ENCODE measurements at regions not wholly inside any gene's neighbourhood (a gene's known extent, or its start where the extent isn't known, plus 50 kb on each side); places are given as distances from the start of the nearest gene placed in this dataset.

DNA sequence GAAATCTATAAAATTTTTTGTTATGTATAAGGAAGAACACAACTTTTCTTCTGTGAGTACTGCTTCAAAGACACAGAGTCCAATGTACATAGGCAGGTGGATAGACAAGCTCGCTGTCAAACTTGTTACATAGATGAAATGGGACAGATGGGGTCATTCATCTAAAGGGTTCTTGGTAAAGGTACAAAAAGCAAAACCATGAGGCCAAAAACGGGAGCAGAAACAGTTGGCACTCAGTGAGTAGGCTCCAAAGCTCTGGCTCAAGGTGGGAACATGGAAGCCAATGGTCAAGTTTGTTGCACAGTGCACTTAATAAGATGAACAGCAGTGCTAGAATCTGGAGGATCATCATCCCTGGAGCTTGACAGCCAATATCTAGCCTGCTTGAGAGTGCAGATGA lies 979.0 kb upstream of the EEF2KMT start:
- Mint-ChIP-seq H3K9me3 (peaks cover 9% of the 10 kb centered on the region), H3K36me3 (ENCODE audit: low read depth) (no peaks in the 10 kb centered on the region), H3K4me3 (no peak overlapping the region), H3K4me1 (ENCODE audit: low read depth) (no peaks in the 10 kb centered on the region), H3K27me3 (ENCODE audit: insufficient read depth) (peaks cover 1% of the 10 kb centered on the region), H3K27ac (no peak overlapping the region)
- DNase-seq (ENCODE audit: low spot score): no peak
- intact Hi-C loops (cut with micrococcal nuclease): no loop called here

DNA sequence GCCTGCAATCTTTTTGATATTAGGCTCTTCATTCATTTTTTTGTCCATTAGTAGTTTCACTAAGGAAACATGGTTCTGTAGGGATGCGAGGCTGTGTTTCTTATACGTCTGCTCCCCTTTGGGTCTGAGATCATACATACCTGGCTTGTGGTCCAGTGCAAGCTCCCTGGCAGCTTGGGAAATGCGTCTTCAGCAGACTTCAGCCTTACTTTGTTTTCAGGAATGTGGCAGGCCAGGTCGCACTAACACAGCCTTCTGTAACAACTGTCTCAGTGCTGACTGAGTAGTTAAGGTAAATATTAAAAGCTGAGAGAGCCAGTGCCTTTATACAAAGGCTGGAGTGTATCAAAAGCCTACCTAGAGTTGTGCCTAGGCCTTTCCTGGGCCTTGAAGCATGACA lies 970.5 kb upstream of the EEF2KMT start:
- H3K4me3 Mint-ChIP-seq: no peak overlapping the region
- intact Hi-C loops (cut with micrococcal nuclease): no loop called here
- no peaks in the 10 kb centered on the region for H3K4me1 Mint-ChIP-seq (ENCODE audit: low read depth)
- no peaks in the 10 kb centered on the region for H3K27me3 Mint-ChIP-seq (ENCODE audit: insufficient read depth)
- no peak overlapping the region for H3K27ac Mint-ChIP-seq
- no peak for DNase-seq (ENCODE audit: low spot score)
- H3K36me3 Mint-ChIP-seq (ENCODE audit: low read depth): no peaks in the 10 kb centered on the region
- H3K9me3 Mint-ChIP-seq: peaks cover 25% of the 10 kb centered on the region

DNA sequence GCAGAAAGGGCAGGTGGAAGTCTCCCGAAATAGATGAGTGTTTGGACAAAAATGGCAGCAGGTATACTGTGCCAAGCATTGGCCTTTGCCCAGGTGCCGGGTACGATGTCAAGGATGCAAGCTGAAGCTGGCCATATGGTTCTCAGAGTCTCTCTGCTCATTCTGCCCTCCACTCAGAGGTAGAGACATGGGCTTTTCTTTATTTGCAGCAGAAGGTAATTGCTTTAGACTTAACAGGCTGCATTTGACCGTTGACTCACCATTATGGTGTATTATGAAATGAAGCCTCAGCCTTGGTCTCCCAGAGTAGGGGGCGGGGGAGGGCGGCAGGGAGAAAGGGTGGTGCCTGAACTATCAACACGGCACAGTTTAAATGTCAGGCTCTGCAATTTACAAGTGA lies 969.1 kb upstream of the EEF2KMT start:
- Mint-ChIP-seq H3K36me3 (ENCODE audit: low read depth) (no peaks in the 10 kb centered on the region), H3K27ac (no peak overlapping the region), H3K4me3 (no peak overlapping the region), H3K27me3 (ENCODE audit: insufficient read depth) (no peaks in the 10 kb centered on the region), H3K9me3 (peaks cover 21% of the 10 kb centered on the region), H3K4me1 (ENCODE audit: low read depth) (no peaks in the 10 kb centered on the region)
- no peak for DNase-seq (ENCODE audit: low spot score)
- intact Hi-C loops (cut with micrococcal nuclease): no loop called here

DNA sequence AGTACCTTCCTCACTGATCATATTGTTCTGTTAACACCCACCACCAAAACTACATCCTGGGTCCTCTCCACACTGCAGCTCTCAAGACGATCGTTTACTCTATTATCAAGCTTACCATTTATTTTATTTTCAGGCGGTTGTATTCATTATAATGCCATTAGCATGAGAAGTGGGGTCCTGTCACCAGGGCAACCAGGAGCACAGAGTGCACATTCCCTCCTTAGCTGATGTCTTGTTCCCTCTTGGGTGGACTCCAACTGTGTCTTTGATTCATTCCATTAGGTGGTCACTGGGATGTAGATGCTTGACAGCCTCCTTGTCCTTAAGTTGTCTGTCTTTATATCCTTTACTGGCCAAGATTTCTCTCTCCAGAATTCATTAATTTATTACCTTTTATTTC lies 965.9 kb upstream of the EEF2KMT start:
- intact Hi-C loops (cut with micrococcal nuclease): no loop called here
- no peaks in the 10 kb centered on the region for H3K4me1 Mint-ChIP-seq (ENCODE audit: low read depth)

DNA sequence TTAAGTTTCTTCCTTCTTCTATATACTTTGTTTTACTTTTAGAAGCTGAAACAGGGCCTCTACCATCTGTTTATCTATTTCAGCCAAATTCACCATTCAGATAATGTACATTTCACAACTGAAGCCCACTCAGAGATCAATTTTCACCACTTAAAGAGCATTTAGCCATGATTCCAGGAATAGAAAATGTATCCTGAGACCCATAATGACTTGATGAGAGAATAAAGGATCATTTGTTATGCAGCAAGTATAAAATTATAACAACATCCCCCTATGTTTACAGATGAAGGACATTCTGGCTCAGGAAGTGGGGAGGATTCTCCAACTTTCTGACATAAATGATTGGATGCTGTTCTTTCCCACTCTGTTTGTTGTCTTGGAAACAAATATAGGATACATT lies 962.1 kb upstream of the EEF2KMT start:
- Mint-ChIP-seq H3K36me3 (ENCODE audit: low read depth) (no peaks in the 10 kb centered on the region), H3K9me3 (no peaks in the 10 kb centered on the region), H3K27me3 (ENCODE audit: insufficient read depth) (no peaks in the 10 kb centered on the region), H3K27ac (no peak overlapping the region), H3K4me3 (no peak overlapping the region), H3K4me1 (ENCODE audit: low read depth) (no peaks in the 10 kb centered on the region)
- no peak for DNase-seq (ENCODE audit: low spot score)
- intact Hi-C loops (cut with micrococcal nuclease): no loop called here

More for the DNA sequence above, 965.9 kb upstream of the EEF2KMT start:
- H3K27ac Mint-ChIP-seq: no peak overlapping the region
- H3K9me3 Mint-ChIP-seq: peaks cover 14% of the 10 kb centered on the region
- DNase-seq (ENCODE audit: low spot score): no peak
- no peaks in the 10 kb centered on the region for H3K27me3 Mint-ChIP-seq (ENCODE audit: insufficient read depth)
- no peak overlapping the region for H3K4me3 Mint-ChIP-seq
- H3K36me3 Mint-ChIP-seq (ENCODE audit: low read depth): no peaks in the 10 kb centered on the region

DNA sequence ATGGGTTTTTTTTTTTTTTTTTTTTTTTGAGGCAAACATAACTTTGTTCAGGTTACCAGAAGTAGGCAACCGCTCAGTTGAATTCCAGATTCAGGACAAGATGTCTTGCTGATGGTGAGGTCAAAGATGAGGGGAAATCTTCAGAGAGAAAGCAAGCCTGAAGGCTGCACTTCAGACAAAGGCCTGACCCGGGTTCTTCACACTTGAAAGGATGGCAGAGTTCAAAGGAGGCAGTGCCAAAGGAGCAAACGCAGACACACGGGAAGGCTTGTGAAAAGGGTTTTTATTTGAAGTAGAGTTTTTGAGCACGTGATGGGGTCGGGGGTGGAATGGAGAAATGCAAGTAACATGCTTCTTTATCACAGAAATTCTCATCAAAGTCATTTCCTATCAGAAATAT lies 960.2 kb upstream of the EEF2KMT start:
- Mint-ChIP-seq H3K27me3 (ENCODE audit: insufficient read depth) (no peaks in the 10 kb centered on the region), H3K27ac (no peak overlapping the region), H3K4me1 (ENCODE audit: low read depth) (no peaks in the 10 kb centered on the region), H3K36me3 (ENCODE audit: low read depth) (no peaks in the 10 kb centered on the region), H3K4me3 (no peak overlapping the region), H3K9me3 (peaks cover 5% of the 10 kb centered on the region)
- DNase-seq (ENCODE audit: low spot score): no peak
- intact Hi-C loops (cut with micrococcal nuclease): no loop called here

DNA sequence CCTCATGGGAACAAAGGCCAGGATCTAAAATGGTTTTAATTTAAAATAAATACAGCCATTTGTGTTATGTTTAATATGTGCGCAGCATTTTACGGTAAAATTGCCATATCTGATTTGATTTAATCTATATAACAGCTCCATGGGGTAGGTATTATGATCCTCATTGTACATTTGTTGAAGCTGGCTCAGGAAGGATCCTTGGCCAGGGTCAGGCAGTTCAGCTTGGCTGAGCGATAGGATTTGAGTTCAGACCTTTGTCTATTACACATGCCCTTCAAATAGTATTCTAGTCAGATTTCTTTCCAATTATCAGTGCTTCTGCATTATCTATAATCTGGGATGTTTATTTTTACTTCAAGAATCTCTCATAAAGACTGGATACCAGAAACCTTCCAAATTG lies 950.4 kb upstream of the EEF2KMT start:
- intact Hi-C loops (cut with micrococcal nuclease): no loop called here
- Mint-ChIP-seq H3K27me3 (ENCODE audit: insufficient read depth) (no peaks in the 10 kb centered on the region), H3K36me3 (ENCODE audit: low read depth) (no peaks in the 10 kb centered on the region), H3K4me3 (no peak overlapping the region), H3K4me1 (ENCODE audit: low read depth) (no peaks in the 10 kb centered on the region), H3K27ac (no peak overlapping the region), H3K9me3 (peaks cover 22% of the 10 kb centered on the region)
- no peak for DNase-seq (ENCODE audit: low spot score)

DNA sequence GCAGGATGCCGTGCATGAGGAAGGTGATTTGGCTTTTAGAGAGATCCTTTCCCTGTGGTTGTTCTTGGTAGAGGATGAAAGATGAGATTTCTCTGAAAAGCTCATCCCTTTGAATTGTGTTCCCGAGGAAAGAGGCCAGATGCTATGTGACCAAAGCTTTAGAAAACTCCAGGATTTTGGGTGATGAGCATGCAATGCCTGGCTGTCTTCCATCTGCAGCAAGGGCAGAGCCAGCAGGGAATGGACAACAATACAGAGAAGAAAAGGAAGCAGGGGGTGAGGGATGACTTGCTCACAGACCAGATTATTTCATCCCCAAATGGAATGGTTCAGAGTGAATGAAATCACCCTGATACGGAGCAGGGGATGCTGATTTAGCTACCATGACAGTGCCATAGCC lies 949.7 kb upstream of the EEF2KMT start:
- Mint-ChIP-seq H3K27ac (no peak overlapping the region), H3K27me3 (ENCODE audit: insufficient read depth) (no peaks in the 10 kb centered on the region), H3K9me3 (peaks cover 20% of the 10 kb centered on the region), H3K4me3 (no peak overlapping the region), H3K4me1 (ENCODE audit: low read depth) (no peaks in the 10 kb centered on the region), H3K36me3 (ENCODE audit: low read depth) (no peaks in the 10 kb centered on the region)
- DNase-seq (ENCODE audit: low spot score): no peak
- intact Hi-C loops (cut with micrococcal nuclease): no loop called here

DNA sequence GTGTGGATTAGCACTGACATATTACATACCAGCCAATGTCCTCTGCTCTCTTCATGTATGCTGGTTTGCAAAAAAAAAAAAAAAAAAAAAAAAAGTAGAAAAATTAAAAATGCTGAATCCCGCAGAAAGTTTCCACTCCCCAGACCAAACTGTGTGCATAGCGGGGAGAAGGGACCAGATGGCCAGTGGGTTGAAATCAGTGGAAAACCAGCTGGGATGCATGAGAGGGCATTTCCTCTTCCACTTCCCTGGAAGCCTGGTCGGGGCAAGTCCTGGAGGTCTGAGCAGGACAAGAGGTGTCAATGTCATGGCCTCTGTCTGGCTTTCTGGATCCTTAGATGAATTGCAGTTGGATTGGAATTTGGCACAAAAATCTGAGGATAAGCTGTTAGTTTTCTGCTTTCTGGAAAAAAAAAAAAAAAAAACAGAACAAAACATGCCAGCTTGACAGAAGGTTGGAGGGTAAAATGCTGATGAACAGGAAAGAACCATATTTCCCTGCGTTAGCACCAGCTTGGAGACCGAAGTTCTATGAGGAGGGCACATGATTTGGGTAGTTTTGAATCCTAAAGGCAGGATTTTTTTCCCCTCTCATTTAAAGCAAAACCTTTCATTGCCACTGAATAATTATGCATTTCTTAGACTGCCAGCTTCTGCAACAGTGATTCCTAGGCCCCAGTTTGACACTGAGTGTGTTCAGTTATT lies 941.5 kb upstream of the EEF2KMT start:
- intact Hi-C loops (cut with micrococcal nuclease): no loop called here
- no peak for DNase-seq (ENCODE audit: low spot score)
- H3K4me3 Mint-ChIP-seq: no peak overlapping the region
- no peaks in the 10 kb centered on the region for H3K4me1 Mint-ChIP-seq (ENCODE audit: low read depth)
- H3K36me3 Mint-ChIP-seq (ENCODE audit: low read depth): no peaks in the 10 kb centered on the region
- H3K27me3 Mint-ChIP-seq (ENCODE audit: insufficient read depth): no peaks in the 10 kb centered on the region
- H3K27ac Mint-ChIP-seq: no peak overlapping the region
- H3K9me3 Mint-ChIP-seq: peaks cover 14% of the 10 kb centered on the region

DNA sequence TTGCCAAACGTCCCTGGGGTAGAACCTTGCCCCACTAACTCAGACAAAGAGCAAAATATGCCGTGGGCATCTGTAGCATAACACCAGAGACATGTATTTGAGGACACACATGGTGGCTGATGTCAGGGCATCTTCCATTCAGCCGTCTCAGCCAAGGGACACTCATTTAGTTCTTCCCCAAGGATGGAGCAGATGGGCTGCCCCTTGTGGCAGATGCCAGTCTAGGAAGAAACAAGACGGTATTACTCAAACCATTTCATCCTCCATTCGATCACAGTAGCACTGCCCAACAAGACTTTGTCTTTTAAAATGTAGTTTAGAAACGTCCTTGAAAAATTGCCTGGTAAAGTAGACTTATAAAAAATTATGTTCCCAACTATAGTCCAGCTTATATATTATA lies 937.6 kb upstream of the EEF2KMT start:
- H3K36me3 Mint-ChIP-seq (ENCODE audit: low read depth): no peaks in the 10 kb centered on the region
- no peak for DNase-seq (ENCODE audit: low spot score)
- H3K4me1 Mint-ChIP-seq (ENCODE audit: low read depth): no peaks in the 10 kb centered on the region
- H3K4me3 Mint-ChIP-seq: no peak overlapping the region
- no peaks in the 10 kb centered on the region for H3K27me3 Mint-ChIP-seq (ENCODE audit: insufficient read depth)
- no peak overlapping the region for H3K27ac Mint-ChIP-seq
- H3K9me3 Mint-ChIP-seq: peaks cover 25% of the 10 kb centered on the region
- intact Hi-C loops (cut with micrococcal nuclease): no loop called here

DNA sequence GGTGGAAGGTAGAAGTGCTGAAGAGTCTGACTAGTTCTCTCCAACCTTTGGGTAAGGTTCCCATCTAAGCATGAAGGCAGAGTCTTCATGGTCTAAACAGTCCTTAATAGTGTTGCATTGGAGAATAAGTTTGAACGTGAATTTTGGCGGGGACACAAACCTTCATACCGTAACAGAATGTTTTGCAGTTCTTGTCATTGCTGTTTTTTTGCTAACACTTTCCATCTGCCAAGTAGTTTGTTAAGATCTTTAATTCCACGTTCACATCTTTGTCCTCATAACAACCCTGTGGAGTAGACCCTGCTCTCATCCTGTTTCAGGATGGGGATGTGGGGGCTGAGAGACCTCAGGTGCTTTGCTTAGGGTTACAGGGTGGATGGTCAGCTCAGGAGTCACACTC lies 936.9 kb upstream of the EEF2KMT start:
- no peaks in the 10 kb centered on the region for H3K36me3 Mint-ChIP-seq (ENCODE audit: low read depth)
- intact Hi-C loops (cut with micrococcal nuclease): no loop called here
- no peak overlapping the region for H3K27ac Mint-ChIP-seq

DNA sequence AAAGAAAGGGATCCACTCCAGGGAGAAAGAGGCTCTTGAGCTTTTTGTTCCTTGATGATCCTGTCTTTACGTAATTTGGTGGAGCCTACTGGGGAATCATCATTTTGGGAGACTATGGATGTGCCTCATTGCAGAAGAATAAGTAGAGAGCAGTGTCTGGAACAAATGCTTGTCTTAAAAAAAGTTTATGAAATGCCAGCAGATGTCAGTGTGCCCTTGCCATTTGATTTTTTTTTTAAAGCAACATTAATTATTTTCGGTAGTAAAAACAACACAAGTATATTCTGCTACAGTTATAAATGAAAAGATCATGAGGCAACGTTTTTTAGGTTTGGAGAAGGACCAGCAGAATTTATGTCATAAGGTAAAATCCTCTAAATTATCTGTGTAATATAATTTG lies 934.8 kb upstream of the EEF2KMT start:
- H3K9me3 Mint-ChIP-seq: peaks cover 25% of the 10 kb centered on the region
- H3K4me1 Mint-ChIP-seq (ENCODE audit: low read depth): no peaks in the 10 kb centered on the region
- no peak overlapping the region for H3K4me3 Mint-ChIP-seq
- H3K27me3 Mint-ChIP-seq (ENCODE audit: insufficient read depth): no peaks in the 10 kb centered on the region
- intact Hi-C loops (cut with micrococcal nuclease): no loop called here
- no peaks in the 10 kb centered on the region for H3K36me3 Mint-ChIP-seq (ENCODE audit: low read depth)
- DNase-seq (ENCODE audit: low spot score): no peak
- no peak overlapping the region for H3K27ac Mint-ChIP-seq

More for the DNA sequence above, 936.9 kb upstream of the EEF2KMT start:
- no peaks in the 10 kb centered on the region for H3K4me1 Mint-ChIP-seq (ENCODE audit: low read depth)
- peaks cover 25% of the 10 kb centered on the region for H3K9me3 Mint-ChIP-seq
- no peak overlapping the region for H3K4me3 Mint-ChIP-seq
- no peaks in the 10 kb centered on the region for H3K27me3 Mint-ChIP-seq (ENCODE audit: insufficient read depth)
- DNase-seq (ENCODE audit: low spot score): no peak

DNA sequence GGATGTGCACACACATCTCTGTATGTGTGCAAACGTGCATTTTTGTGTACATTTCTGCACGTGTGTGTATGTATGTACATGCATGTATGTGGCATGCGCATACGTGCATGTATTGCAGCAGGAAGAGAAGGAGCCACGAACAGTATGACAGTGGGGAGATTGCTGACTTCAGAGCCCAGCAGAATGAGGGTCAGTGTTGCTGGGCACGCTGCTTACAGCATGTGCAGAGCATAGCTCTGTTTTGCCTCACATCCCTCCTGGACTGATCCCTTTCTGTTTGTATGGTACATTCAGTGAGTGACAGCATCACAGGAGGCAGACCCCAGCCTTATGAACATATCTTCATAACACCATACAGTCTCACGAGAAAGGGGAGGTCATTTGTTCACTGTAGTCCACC lies 934.0 kb upstream of the EEF2KMT start:
- Mint-ChIP-seq H3K4me3 (no peak overlapping the region), H3K27ac (no peak overlapping the region)

DNA sequence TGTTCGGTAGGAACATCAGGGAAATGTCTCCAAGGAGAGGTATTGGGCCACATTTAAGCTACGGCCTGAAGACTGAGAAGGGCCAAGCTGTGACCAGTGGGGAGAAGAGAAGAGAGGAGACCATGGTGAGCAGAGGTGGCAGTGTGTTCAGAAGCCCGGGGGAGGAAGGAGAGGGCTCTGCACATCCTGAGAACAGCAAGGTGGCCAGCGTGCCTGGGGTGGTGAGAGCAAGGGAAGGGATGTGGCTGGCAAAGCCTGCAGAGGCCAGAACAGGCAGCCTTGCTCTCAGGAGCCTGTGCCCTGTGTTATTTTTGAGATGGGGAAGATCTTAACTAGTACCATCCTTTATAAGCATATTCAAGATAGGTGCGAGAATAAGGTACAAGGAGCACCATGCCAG lies 933.5 kb upstream of the EEF2KMT start:
- H3K27ac Mint-ChIP-seq: no peak overlapping the region
- intact Hi-C loops (cut with micrococcal nuclease): no loop called here
- no peaks in the 10 kb centered on the region for H3K27me3 Mint-ChIP-seq (ENCODE audit: insufficient read depth)
- no peak for DNase-seq (ENCODE audit: low spot score)
- H3K36me3 Mint-ChIP-seq (ENCODE audit: low read depth): no peaks in the 10 kb centered on the region
- no peaks in the 10 kb centered on the region for H3K4me1 Mint-ChIP-seq (ENCODE audit: low read depth)
- peaks cover 25% of the 10 kb centered on the region for H3K9me3 Mint-ChIP-seq
- no peak overlapping the region for H3K4me3 Mint-ChIP-seq

More for the DNA sequence above, 934.0 kb upstream of the EEF2KMT start:
- Mint-ChIP-seq H3K36me3 (ENCODE audit: low read depth) (no peaks in the 10 kb centered on the region), H3K27me3 (ENCODE audit: insufficient read depth) (no peaks in the 10 kb centered on the region), H3K4me1 (ENCODE audit: low read depth) (no peaks in the 10 kb centered on the region), H3K9me3 (peaks cover 25% of the 10 kb centered on the region)
- intact Hi-C loops (cut with micrococcal nuclease): no loop called here
- no peak for DNase-seq (ENCODE audit: low spot score)
